MM.1S (cell line): ENCODE measurements at regions not wholly inside any gene's neighbourhood (a gene's known extent, or its start where the extent isn't known, plus 50 kb on each side); places are given as distances from the start of the nearest gene placed in this dataset.

Source experiments
- CTCF ChIP-seq: fragments of 300-600 bp; sonication (generic); IDR thresholded peaks from 2 replicates; pipeline ENCODE4 v1.5.1; 2016; ENCODE audit warnings: antibody characterized with exemption, low read length, mixed read lengths
- EZH2 ChIP-seq: fragments of 300-600 bp; sonication (generic); optimal IDR thresholded peaks from 2 replicates; pipeline ENCODE3; 2017; ENCODE audit warnings: low read depth, mild to moderate bottlenecking, antibody characterized with exemption, low read length, mixed read lengths
- EZH2phosphoT487 ChIP-seq: fragments of 300-600 bp; sonication (generic); IDR thresholded peaks from 2 replicates; pipeline ENCODE4 v1.6.1; 2018; ENCODE audit warnings: antibody characterized with exemption, low read length

- TF ChIP-seq CTCF (no peak), EZH2 (no peak), EZH2phosphoT487 (no peak)
These were observed 1124.8 kb downstream of the LRFN5 start for GRCh38 chr14:42731480-42731879.
